ENCODE measurements at regions not wholly inside any gene's neighbourhood (a gene's known extent, or its start where the extent isn't known, plus 50 kb on each side); places are given as distances from the start of the nearest gene placed in this dataset.

- TF ChIP-seq NFRKB (IDR thresholded peaks at IDR 0.05) (no peak), PKNOX1 (IDR thresholded peaks at IDR 0.05) (no peak), ZNF384 (IDR thresholded peaks at IDR 0.05) (no peak), HDGF (IDR thresholded peaks at IDR 0.05; ENCODE audit: borderline replicate concordance) (no peak), SUZ12 (IDR thresholded peaks at IDR 0.05) (no peak), FOXA1 (IDR thresholded peaks at IDR 0.05) (no peak), FOXM1 (IDR thresholded peaks at IDR 0.05; ENCODE audit: borderline replicate concordance) (no peak)
These were observed 160.0 kb upstream of the PRICKLE2 start for GRCh38 chr3:64385277-64385676.
